ENCODE measurements at regions not wholly inside any gene's neighbourhood (a gene's known extent, or its start where the extent isn't known, plus 50 kb on each side); places are given as distances from the start of the nearest gene placed in this dataset.

DNA sequence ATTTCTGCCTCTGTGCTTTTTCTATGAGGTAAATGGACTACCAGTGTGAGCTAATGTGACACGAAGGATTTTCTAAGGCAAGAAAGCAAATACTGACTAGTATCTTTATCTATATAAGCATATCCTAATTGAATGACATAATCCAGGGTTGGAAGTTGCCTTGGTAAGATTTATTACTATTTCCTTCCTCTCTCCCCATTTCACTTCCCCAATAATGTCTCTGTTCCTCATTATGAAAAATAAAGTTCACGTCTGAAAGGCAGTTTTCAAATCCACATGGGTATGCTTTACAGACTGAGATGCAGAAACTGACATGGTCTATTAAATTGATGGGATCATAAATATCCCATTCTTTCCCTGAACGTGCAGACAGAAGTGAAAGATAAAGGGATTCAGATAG, 86.0 kb downstream of the DTWD1 start:
- H3K9me3 ChIP-seq: peaks cover 0 to 42% (median 26%) of the 10 kb centered on the region in 12 donors
- WGBS, 4 donors: 32 to 44% (median 36%) methylated on average over 3 of the region's 3 CpGs
- intact Hi-C loops (cut with DNase I): no loop called here
- DNase-seq (no peak), ATAC-seq (peak in 2 of 4 donors; percentile 33 to 45)
- no peak overlapping the region for H3K4me3 ChIP-seq
- no peaks in the 10 kb centered on the region for H3K36me3 ChIP-seq
- no peaks in the 10 kb centered on the region for H3K27me3 ChIP-seq
- H3K27ac ChIP-seq: peak overlapping the region in 1 of 12 donors; percentile 18
- H3K4me1 ChIP-seq: peaks cover 0 to 7% (median 0%) of the 10 kb centered on the region in 12 donors
- TF ChIP-seq, protein P1, sequence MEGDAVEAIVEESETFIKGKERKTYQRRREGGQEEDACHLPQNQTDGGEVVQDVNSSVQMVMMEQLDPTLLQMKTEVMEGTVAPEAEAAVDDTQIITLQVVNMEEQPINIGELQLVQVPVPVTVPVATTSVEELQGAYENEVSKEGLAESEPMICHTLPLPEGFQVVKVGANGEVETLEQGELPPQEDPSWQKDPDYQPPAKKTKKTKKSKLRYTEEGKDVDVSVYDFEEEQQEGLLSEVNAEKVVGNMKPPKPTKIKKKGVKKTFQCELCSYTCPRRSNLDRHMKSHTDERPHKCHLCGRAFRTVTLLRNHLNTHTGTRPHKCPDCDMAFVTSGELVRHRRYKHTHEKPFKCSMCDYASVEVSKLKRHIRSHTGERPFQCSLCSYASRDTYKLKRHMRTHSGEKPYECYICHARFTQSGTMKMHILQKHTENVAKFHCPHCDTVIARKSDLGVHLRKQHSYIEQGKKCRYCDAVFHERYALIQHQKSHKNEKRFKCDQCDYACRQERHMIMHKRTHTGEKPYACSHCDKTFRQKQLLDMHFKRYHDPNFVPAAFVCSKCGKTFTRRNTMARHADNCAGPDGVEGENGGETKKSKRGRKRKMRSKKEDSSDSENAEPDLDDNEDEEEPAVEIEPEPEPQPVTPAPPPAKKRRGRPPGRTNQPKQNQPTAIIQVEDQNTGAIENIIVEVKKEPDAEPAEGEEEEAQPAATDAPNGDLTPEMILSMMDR (IDR thresholded peaks at IDR 0.05): no peak
- TF ChIP-seq POLR2A (IDR thresholded peaks at IDR 0.05): no peak

DNA sequence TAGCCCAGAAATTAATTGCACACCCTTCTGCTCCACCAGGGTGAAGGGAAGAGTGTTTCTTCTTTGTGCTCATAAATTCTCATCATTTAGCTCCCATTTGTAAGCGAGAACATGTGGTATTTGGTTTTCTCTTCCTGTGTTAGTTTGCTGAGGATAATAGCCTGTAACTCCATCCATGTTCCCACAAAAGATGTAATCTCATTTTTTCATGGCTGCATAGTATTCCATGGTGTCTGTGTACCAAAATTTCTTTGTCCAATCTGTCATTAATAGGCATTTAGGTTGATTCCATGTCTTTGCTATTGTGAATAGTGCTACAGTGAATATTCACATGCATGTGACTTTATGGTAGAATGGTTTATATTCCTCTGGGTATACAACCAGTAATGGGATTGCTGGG, 86.8 kb downstream of the DTWD1 start:
- ATAC-seq (no peak), DNase-seq (no peak)
- H3K4me1 ChIP-seq: peaks cover 0 to 11% (median 0%) of the 10 kb centered on the region in 12 donors
- H3K36me3 ChIP-seq: no peaks in the 10 kb centered on the region
- intact Hi-C loops (cut with DNase I): no loop called here
- TF ChIP-seq POLR2A (IDR thresholded peaks at IDR 0.05): no peak
- TF ChIP-seq, protein P1 (IDR thresholded peaks at IDR 0.05): no peak
- no peaks in the 10 kb centered on the region for H3K27me3 ChIP-seq
- peak overlapping the region in 1 of 12 donors; percentile 18 for H3K27ac ChIP-seq
- H3K4me3 ChIP-seq: no peak overlapping the region
- peaks cover 0 to 42% (median 26%) of the 10 kb centered on the region in 12 donors for H3K9me3 ChIP-seq
- 78 to 88% (median 82%) methylated on average over 1 of the region's 1 CpG for WGBS, 4 donors

DNA sequence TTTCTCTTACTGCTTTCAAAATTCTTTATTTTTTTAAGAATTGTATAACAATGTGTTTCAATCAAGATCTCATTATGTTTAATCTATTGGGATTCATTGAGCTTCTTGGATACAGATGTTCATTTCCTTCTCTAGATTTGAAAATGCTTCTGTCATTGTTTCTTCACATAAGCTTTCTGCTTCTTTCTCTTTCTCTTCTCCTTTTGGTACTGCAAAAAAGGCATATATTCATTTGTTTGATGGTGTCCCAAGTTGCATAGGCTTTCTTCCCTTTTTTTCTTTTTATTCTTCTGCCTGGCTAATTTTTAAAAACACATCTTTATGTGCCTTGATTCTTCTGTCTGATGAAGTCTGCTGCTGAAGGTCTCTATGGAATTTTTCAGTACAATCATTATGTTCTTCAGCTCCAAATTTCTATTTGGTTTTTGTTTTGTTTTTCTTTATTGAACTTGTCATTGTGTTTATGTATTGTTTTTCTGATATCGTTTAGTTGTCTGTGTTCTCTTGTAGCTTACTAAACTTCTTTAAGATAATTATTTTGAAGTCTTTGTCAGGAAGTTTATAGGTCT, 88.9 kb downstream of the DTWD1 start:
- H3K27me3 ChIP-seq: no peaks in the 10 kb centered on the region
- H3K9me3 ChIP-seq: peaks cover 0 to 42% (median 26%) of the 10 kb centered on the region in 12 donors
- peak overlapping the region in 1 of 12 donors; percentile 46 for H3K27ac ChIP-seq
- H3K36me3 ChIP-seq: no peaks in the 10 kb centered on the region
- DNase-seq: no peak
- 84 to 96% (median 91%) methylated on average over 1 of the region's 1 CpG for WGBS, 4 donors
- H3K4me1 ChIP-seq: peaks cover 0 to 24% (median 0%) of the 10 kb centered on the region in 12 donors
- intact Hi-C loops (cut with DNase I): no loop called here
- ATAC-seq: no peak
- TF ChIP-seq POLR2A (IDR thresholded peaks at IDR 0.05): no peak
- TF ChIP-seq, protein P1 (IDR thresholded peaks at IDR 0.05): no peak
- no peak overlapping the region for H3K4me3 ChIP-seq

DNA sequence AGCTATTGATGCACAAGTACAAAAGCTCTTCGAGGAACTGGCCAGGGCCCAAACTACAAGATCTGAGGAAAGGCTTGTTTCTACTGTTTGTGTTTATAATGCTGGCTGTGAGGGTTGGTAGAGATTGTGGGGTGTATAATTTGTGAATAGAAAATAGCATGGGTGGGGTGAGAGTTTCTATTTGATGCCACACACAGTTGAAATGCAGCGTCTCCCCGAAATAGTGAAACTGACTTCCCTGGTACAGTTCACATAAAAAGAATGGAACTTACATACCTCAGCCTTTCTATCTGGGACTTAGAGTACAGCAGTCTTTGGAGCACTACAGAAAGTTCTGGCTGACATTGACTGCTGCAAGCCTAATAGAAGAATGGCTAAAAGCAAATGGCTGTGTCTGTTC, 91.3 kb downstream of the DTWD1 start:
- no peak for TF ChIP-seq POLR2A (IDR thresholded peaks at IDR 0.05)
- TF ChIP-seq, protein P1 (IDR thresholded peaks at IDR 0.05): no peak
- peaks cover 0 to 37% (median 0%) of the 10 kb centered on the region in 12 donors for H3K4me1 ChIP-seq
- intact Hi-C loops (cut with DNase I): no loop called here
- H3K9me3 ChIP-seq: peaks cover 0 to 42% (median 26%) of the 10 kb centered on the region in 12 donors
- ATAC-seq: no peak
- H3K27ac ChIP-seq: no peak overlapping the region
- 83 to 91% (median 89%) methylated on average over 3 of the region's 3 CpGs for WGBS, 4 donors
- no peaks in the 10 kb centered on the region for H3K36me3 ChIP-seq
- no peak overlapping the region for H3K4me3 ChIP-seq
- H3K27me3 ChIP-seq: no peaks in the 10 kb centered on the region
- DNase-seq: no peak

Measured in heart left ventricle (tissue), 16 donors.